Right ventricle myocardium inferior (tissue), 1 donor: ENCODE measurements at regions not wholly inside any gene's neighbourhood (a gene's known extent, or its start where the extent isn't known, plus 50 kb on each side); places are given as distances from the start of the nearest gene placed in this dataset.

Source experiments
- ATAC-seq: fragments of 200-7000 bp; cut with Tn5 transposase; one replicate; pipeline ENCODE4 v1.9.1; 2020; ENCODE audit warnings: mild to moderate bottlenecking, moderate library complexity
- DNase-seq: peaks from one replicate; pipeline ENCODE4 v3.0.0; 2021; ENCODE audit errors: missing footprints
- intact Hi-C: fragments of 100-400 bp; cut with DNase I; formaldehyde crosslinking; loops from one replicate; pipeline ENCODE4 v1.11.0; 2022
- donor health status: DM: no; HTN: yes; CAD: no; lungs with severe emphysema.

GRCh38 chr3:56916716-56917360 is 115.1 kb upstream of the ARHGEF3 start:
- no peak for DNase-seq
- no peak for ATAC-seq
- intact Hi-C loops: no loop called here

- peak; percentile 60 for ATAC-seq
- intact Hi-C loops: no loop called here
- peak; percentile 69 for DNase-seq
These were observed 114.3 kb upstream of the ARHGEF3 start for GRCh38 chr3:56915966-56916586.

- intact Hi-C loops: no loop called here
- no peak for DNase-seq
- ATAC-seq: no peak
These were observed 112.9 kb upstream of the ARHGEF3 start for GRCh38 chr3:56914646-56915045.

- intact Hi-C loops: no loop called here
- DNase-seq (no peak), ATAC-seq (peak; percentile 55)
These were observed 109.6 kb upstream of the ARHGEF3 start for GRCh38 chr3:56911363-56911762.

GRCh38 chr3:56909349-56909748 is 107.6 kb upstream of the ARHGEF3 start:
- intact Hi-C loops: loop anchor here (5.0 kb wide), 1 partner anchor 107 kb away; the partner anchor contains the start of gene ARHGEF3
- ATAC-seq: peak; percentile 35
- DNase-seq: no peak

GRCh38 chr3:56908004-56908403 is 106.3 kb upstream of the ARHGEF3 start:
- ATAC-seq (no peak), DNase-seq (no peak)
- intact Hi-C loops: loop anchor here (5.0 kb wide), 1 partner anchor 106 kb away; the partner anchor contains the start of gene ARHGEF3

GRCh38 chr3:56904552-56905215 is 102.9 kb upstream of the ARHGEF3 start:
- intact Hi-C loops: loop anchor here (5.0 kb wide), 1 partner anchor 102 kb away; the partner anchor contains the start of gene ARHGEF3
- DNase-seq (no peak), ATAC-seq (no peak)

GRCh38 chr3:56903231-56903782 is 101.6 kb upstream of the ARHGEF3 start:
- DNase-seq (no peak), ATAC-seq (no peak)

GRCh38 chr3:56902468-56903160 is 100.9 kb upstream of the ARHGEF3 start:
- no peak for DNase-seq
- intact Hi-C loops: no loop called here
- ATAC-seq: no peak

More at GRCh38 chr3:56903231-56903782, 101.6 kb upstream of the ARHGEF3 start:
- intact Hi-C loops: no loop called here

GRCh38 chr3:56900801-56901200 is 99.1 kb upstream of the ARHGEF3 start:
- ATAC-seq (no peak), DNase-seq (no peak)
- intact Hi-C loops: no loop called here

- DNase-seq (no peak), ATAC-seq (no peak)
- intact Hi-C loops: no loop called here
These were observed 98.1 kb upstream of the ARHGEF3 start for GRCh38 chr3:56899851-56900250.

- ATAC-seq (no peak), DNase-seq (no peak)
- intact Hi-C loops: no loop called here
These were observed 97.3 kb upstream of the ARHGEF3 start for GRCh38 chr3:56899078-56899477.

- no peak for DNase-seq
- ATAC-seq: no peak
These were observed 94.6 kb upstream of the ARHGEF3 start for GRCh38 chr3:56896357-56896756.

GRCh38 chr3:56894881-56895431 is 93.2 kb upstream of the ARHGEF3 start:
- DNase-seq (no peak), ATAC-seq (no peak)
- intact Hi-C loops: no loop called here

More at GRCh38 chr3:56896357-56896756, 94.6 kb upstream of the ARHGEF3 start:
- intact Hi-C loops: no loop called here

GRCh38 chr3:56890448-56891091 is 88.8 kb upstream of the ARHGEF3 start:
- intact Hi-C loops: no loop called here
- DNase-seq (no peak), ATAC-seq (no peak)

GRCh38 chr3:56889131-56889530 is 87.4 kb upstream of the ARHGEF3 start:
- no peak for DNase-seq
- ATAC-seq: no peak
- intact Hi-C loops: no loop called here

- ATAC-seq: no peak
- intact Hi-C loops: no loop called here
- DNase-seq: no peak
These were observed 85.8 kb upstream of the ARHGEF3 start for GRCh38 chr3:56887402-56888025.

GRCh38 chr3:56886314-56886713 is 84.6 kb upstream of the ARHGEF3 start:
- intact Hi-C loops: no loop called here
- no peak for ATAC-seq

More at GRCh38 chr3:56886314-56886713, 84.6 kb upstream of the ARHGEF3 start:
- DNase-seq: no peak
